ENCODE measurements at regions not wholly inside any gene's neighbourhood (a gene's known extent, or its start where the extent isn't known, plus 50 kb on each side); places are given as distances from the start of the nearest gene placed in this dataset.
A peak's percentile ranks its signal among the peaks of the same experiment; 100 is the strongest.

- H3K27me3 ChIP-seq = no peaks in the 10 kb centered on the region
- H3K4me3 ChIP-seq = no peak overlapping the region
- no peaks in the 10 kb centered on the region for H3K9me3 ChIP-seq
- no peak for DNase-seq (ENCODE audit: low spot score in 2 of 2)
- intact Hi-C loops (cut with DNase I) = no loop called here
- H3K27ac ChIP-seq = no peak overlapping the region
- H3K36me3 ChIP-seq = no peaks in the 10 kb centered on the region
- H3K4me1 ChIP-seq = no peaks in the 10 kb centered on the region
- TF ChIP-seq CTCF (IDR thresholded peaks at IDR 0.05) = no peak
These were observed 245.0 kb upstream of the RPL38 start for GRCh38 chr17:73958453-73958852.

DNA sequence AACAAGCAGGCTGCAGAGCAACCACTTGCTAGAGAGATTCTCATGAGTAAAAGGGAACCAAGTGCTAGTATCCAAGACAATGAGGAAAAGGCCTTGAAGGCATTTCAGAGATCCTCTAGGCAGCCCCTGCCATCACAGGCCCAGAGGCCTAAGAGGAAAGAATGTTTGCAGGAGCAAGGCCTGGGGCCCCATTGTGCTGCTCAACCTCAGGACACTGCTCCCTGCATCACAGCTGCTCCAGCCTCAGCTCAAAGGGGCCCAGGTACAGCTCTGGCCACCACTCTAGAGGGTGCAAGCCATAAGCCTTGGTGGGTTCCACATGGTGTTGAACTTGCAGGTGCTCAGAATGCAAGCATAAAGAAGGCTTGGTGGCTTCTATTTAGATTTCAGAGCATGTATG lies 243.0 kb upstream of the RPL38 start:
- Histone ChIP-seq H3K4me1 (no peaks in the 10 kb centered on the region), H3K27ac (no peak overlapping the region), H3K36me3 (no peaks in the 10 kb centered on the region), H3K27me3 (no peaks in the 10 kb centered on the region), H3K4me3 (no peak overlapping the region), H3K9me3 (peaks cover 0 to 4% of the 10 kb centered on the region in 2 donors)
- DNase-seq (ENCODE audit: low spot score in 2 of 2) = no peak
- TF ChIP-seq CTCF (IDR thresholded peaks at IDR 0.05) = no peak
- intact Hi-C loops (cut with DNase I) = no loop called here

DNA sequence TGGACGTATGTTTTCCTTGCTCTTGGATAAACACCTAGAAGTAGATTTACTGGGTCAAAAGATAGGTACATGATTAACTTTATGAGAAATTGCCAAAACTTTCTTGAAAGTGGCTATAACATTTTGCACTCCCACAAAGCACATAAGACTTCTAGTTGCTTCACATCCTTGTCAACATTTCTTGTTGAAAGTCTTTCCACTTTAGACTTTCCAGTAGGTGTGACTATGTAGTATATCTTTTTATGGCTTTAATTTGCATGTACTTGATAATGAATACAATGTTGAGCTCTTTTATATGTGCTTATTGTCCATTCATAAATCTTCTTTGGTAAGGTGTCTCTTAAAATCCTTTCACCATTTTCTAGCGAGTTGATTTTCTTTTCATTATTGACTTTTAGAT lies 241.2 kb upstream of the RPL38 start:
- H3K9me3 ChIP-seq = peaks cover 0 to 4% of the 10 kb centered on the region in 2 donors
- no peaks in the 10 kb centered on the region for H3K4me1 ChIP-seq
- H3K4me3 ChIP-seq = no peak overlapping the region
- no peaks in the 10 kb centered on the region for H3K27me3 ChIP-seq
- no peak for DNase-seq (ENCODE audit: low spot score in 2 of 2)
- H3K27ac ChIP-seq = no peak overlapping the region
- TF ChIP-seq CTCF (IDR thresholded peaks at IDR 0.05) = no peak
- intact Hi-C loops (cut with DNase I) = no loop called here
- no peaks in the 10 kb centered on the region for H3K36me3 ChIP-seq

DNA sequence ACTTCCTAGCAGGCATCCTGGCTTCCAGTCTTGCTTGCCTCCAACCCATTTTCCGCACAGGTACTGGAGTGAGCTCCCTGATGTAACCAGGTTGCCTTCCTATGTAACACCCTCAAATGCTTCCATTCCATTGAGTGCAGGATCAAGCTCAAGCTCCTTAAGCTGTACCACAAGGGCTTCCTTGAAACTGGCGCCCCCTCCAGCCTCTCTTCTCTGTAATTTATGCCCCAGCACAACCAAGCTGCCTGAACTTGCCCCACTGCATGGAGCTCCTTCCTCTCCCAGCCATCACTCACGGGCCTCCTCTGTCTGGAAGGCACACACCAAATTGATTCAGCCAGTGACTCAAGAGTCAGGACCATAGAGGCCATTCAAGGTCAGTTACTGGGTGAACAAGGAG lies 234.8 kb upstream of the RPL38 start:
- H3K4me3 ChIP-seq = no peak overlapping the region
- intact Hi-C loops (cut with DNase I) = no loop called here
- no peak for DNase-seq (ENCODE audit: low spot score in 2 of 2)
- no peak overlapping the region for H3K27ac ChIP-seq
- H3K9me3 ChIP-seq = peaks cover 0 to 4% of the 10 kb centered on the region in 2 donors
- H3K4me1 ChIP-seq = no peaks in the 10 kb centered on the region
- no peak for TF ChIP-seq CTCF (IDR thresholded peaks at IDR 0.05)
- no peaks in the 10 kb centered on the region for H3K27me3 ChIP-seq
- no peaks in the 10 kb centered on the region for H3K36me3 ChIP-seq

GRCh38 chr17:73969956-73970355 lies 233.5 kb upstream of the RPL38 start:
- Histone ChIP-seq H3K27me3 (no peaks in the 10 kb centered on the region), H3K4me3 (no peak overlapping the region), H3K36me3 (no peaks in the 10 kb centered on the region), H3K9me3 (peaks cover 0 to 4% of the 10 kb centered on the region in 2 donors), H3K27ac (no peak overlapping the region), H3K4me1 (no peaks in the 10 kb centered on the region)
- peak in 1 of 2 donors; percentile 23 for DNase-seq (ENCODE audit: low spot score in 2 of 2)
- intact Hi-C loops (cut with DNase I) = no loop called here
- no peak for TF ChIP-seq CTCF (IDR thresholded peaks at IDR 0.05)

GRCh38 chr17:73971127-73971526 lies 232.4 kb upstream of the RPL38 start:
- H3K9me3 ChIP-seq = no peaks in the 10 kb centered on the region
- no peak for TF ChIP-seq CTCF (IDR thresholded peaks at IDR 0.05)
- H3K27me3 ChIP-seq = no peaks in the 10 kb centered on the region
- H3K27ac ChIP-seq = no peak overlapping the region
- no peak overlapping the region for H3K4me3 ChIP-seq
- H3K36me3 ChIP-seq = no peaks in the 10 kb centered on the region
- intact Hi-C loops (cut with DNase I) = no loop called here
- DNase-seq (ENCODE audit: low spot score in 2 of 2) = no peak
- H3K4me1 ChIP-seq = no peaks in the 10 kb centered on the region
